ENCODE measurements at regions not wholly inside any gene's neighbourhood (a gene's known extent, or its start where the extent isn't known, plus 50 kb on each side); places are given as distances from the start of the nearest gene placed in this dataset.

DNA sequence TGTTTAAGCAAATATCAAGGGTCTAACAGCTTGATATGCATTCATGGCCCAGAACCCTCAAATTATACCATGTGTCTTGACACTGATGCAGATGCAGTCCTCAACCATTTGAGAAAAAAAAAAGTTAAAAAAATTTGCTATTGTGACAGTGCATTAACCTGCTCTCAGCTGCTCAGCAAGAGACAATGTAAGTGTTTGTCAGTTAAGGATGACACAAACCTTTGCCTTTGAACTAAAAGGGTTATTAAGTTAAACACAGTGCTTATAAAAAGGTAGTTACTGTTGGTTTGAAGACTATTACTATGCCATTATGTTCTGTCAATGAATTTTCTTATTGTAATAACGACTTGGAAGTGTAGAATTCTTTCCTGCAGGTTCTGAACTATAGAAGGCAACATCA lies 655.6 kb upstream of the NEGR1 start:
- Histone ChIP-seq H3K9me3 (no peaks in the 10 kb centered on the region), H3K4me3 (no peak overlapping the region), H3K27ac (no peak overlapping the region), H3K36me3 (no peaks in the 10 kb centered on the region), H3K4me1 (ENCODE audit: control insufficient read depth in 1 of 2, low read depth in 2 of 2) (no peaks in the 10 kb centered on the region), H3K27me3 (replicated peaks; ENCODE audit: insufficient read depth) (no peaks in the 10 kb centered on the region)
- ATAC-seq (ENCODE audit: insufficient number of reproducible peaks, low FRiP score, low read depth) = no peak
- TF ChIP-seq CTCF (IDR thresholded peaks at IDR 0.05) = no peak
- DNase-seq (ENCODE audit: low spot score) = no peak

GRCh38 chr1:72936942-72937341 lies 654.6 kb upstream of the NEGR1 start:
- no peaks in the 10 kb centered on the region for H3K9me3 ChIP-seq
- H3K36me3 ChIP-seq = no peaks in the 10 kb centered on the region
- H3K27me3 ChIP-seq (replicated peaks; ENCODE audit: insufficient read depth) = no peaks in the 10 kb centered on the region
- H3K4me1 ChIP-seq (ENCODE audit: control insufficient read depth in 1 of 2, low read depth in 2 of 2) = no peaks in the 10 kb centered on the region
- no peak for TF ChIP-seq CTCF (IDR thresholded peaks at IDR 0.05)
- H3K4me3 ChIP-seq = no peak overlapping the region
- ATAC-seq (ENCODE audit: insufficient number of reproducible peaks, low FRiP score, low read depth) (no peak), DNase-seq (ENCODE audit: low spot score) (no peak)
- no peak overlapping the region for H3K27ac ChIP-seq

GRCh38 chr1:72936151-72936740 lies 653.9 kb upstream of the NEGR1 start:
- Histone ChIP-seq H3K9me3 (no peaks in the 10 kb centered on the region), H3K27ac (no peak overlapping the region), H3K4me3 (no peak overlapping the region), H3K4me1 (ENCODE audit: control insufficient read depth in 1 of 2, low read depth in 2 of 2) (no peaks in the 10 kb centered on the region), H3K27me3 (replicated peaks; ENCODE audit: insufficient read depth) (no peaks in the 10 kb centered on the region), H3K36me3 (no peaks in the 10 kb centered on the region)
- ATAC-seq (ENCODE audit: insufficient number of reproducible peaks, low FRiP score, low read depth) (no peak), DNase-seq (ENCODE audit: low spot score) (no peak)
- no peak for TF ChIP-seq CTCF (IDR thresholded peaks at IDR 0.05)

DNA sequence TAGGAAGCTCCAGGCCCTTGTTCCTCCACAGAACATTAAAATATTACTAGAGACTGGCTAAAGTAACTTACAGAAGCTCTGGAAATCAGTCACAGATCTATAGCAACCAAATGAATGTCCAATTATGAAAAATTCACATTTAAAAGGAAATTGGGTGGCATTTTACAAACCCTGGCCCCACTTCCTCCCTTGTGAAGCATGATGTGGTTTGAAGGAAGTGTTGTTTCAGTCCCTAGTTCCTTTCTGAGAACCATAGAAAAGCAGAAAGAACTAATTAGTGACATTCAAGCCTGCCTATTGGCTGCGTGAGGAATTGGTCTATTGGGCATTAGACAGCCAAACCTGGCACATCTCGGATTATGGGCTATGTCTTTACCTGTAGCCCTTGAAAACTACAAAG lies 649.7 kb upstream of the NEGR1 start:
- Histone ChIP-seq H3K27ac (no peak overlapping the region), H3K36me3 (no peaks in the 10 kb centered on the region), H3K27me3 (replicated peaks; ENCODE audit: insufficient read depth) (no peaks in the 10 kb centered on the region), H3K4me1 (ENCODE audit: control insufficient read depth in 1 of 2, low read depth in 2 of 2) (no peaks in the 10 kb centered on the region), H3K9me3 (no peaks in the 10 kb centered on the region), H3K4me3 (no peak overlapping the region)
- DNase-seq (ENCODE audit: low spot score) (no peak), ATAC-seq (ENCODE audit: insufficient number of reproducible peaks, low FRiP score, low read depth) (no peak)
- TF ChIP-seq CTCF (IDR thresholded peaks at IDR 0.05) = no peak

DNA sequence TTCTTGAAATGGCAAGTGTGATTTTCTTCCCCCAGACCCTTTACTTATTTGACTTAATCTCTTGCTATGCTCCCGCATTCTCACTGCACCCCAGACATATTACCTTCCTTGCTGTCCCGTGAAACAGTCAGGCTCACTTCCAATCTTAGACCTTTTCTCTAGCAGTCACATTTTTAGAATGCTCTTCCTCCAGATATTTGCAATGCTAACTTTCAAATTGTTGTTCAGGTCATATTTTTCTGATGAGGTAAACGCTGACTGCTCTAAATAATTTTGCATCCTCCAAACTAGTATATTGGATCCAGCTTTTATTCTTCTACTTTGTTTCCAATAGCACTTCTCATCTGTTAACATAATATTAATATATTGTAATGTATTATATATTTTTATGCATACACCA lies 648.2 kb upstream of the NEGR1 start:
- Histone ChIP-seq H3K4me1 (ENCODE audit: control insufficient read depth in 1 of 2, low read depth in 2 of 2) (no peaks in the 10 kb centered on the region), H3K9me3 (no peaks in the 10 kb centered on the region), H3K27me3 (replicated peaks; ENCODE audit: insufficient read depth) (no peaks in the 10 kb centered on the region), H3K4me3 (no peak overlapping the region), H3K36me3 (no peaks in the 10 kb centered on the region), H3K27ac (no peak overlapping the region)
- ATAC-seq (ENCODE audit: insufficient number of reproducible peaks, low FRiP score, low read depth) (no peak), DNase-seq (ENCODE audit: low spot score) (no peak)
- no peak for TF ChIP-seq CTCF (IDR thresholded peaks at IDR 0.05)

All from thoracic aorta (tissue), 2 donors.